Stomach (tissue), 8 donors: ENCODE measurements at regions not wholly inside any gene's neighbourhood (a gene's known extent, or its start where the extent isn't known, plus 50 kb on each side); places are given as distances from the start of the nearest gene placed in this dataset.

ENCODE experiments used
- DNase-seq, 2 donors: peaks; one replicate each; pipeline versions ENCODE4 v3.0.0 to v3.0.0-alpha.2; 2013 to 2019
- H3K27ac ChIP-seq, 5 donors: fragments of 200-600 bp in 4 of 5; sonication (generic) in 4 of 5; one replicate each; pipeline ENCODE4 v1.5.1; 2013 to 2019; ENCODE audit warnings: mild to moderate bottlenecking in 1 of 5, moderate library complexity in 1 of 5
- H3K27me3 ChIP-seq, 3 donors: fragments of 200-600 bp; sonication (generic); one replicate each; pipeline ENCODE4 v1.5.1; 2017 to 2019; ENCODE audit warnings: mixed run types in 1 of 3
- H3K36me3 ChIP-seq, 4 donors: fragments of 200-600 bp; sonication (generic); 1 replicate in 3 of 4; 2 replicates in 1 of 4; pipeline ENCODE4 v1.5.1; 2016 to 2019
- H3K4me1 ChIP-seq, 4 donors: fragments of 200-600 bp; sonication (generic); one replicate each; pipeline ENCODE4 v1.5.1; 2016 to 2019
- H3K4me3 ChIP-seq, 4 donors: fragments of 200-600 bp; sonication (generic) in 3 of 4; one replicate each; pipeline ENCODE4 v1.5.1; 2016 to 2019; ENCODE audit warnings: mild to moderate bottlenecking in 1 of 4
- H3K9me3 ChIP-seq, 4 donors: fragments of 200-600 bp; sonication (generic); one replicate each; pipeline ENCODE4 v1.5.1; 2016 to 2019
- EP300 ChIP-seq: sonication (generic); formaldehyde crosslinking; IDR thresholded peaks from one replicate; pipeline ENCODE4 v1.6.1; 2017; ENCODE audit warnings: antibody characterized with exemption
- POLR2A ChIP-seq, 4 donors: fragments of 450-650 bp; IDR thresholded peaks; one replicate each; pipeline ENCODE4 v1.6.1; 2016; ENCODE audit warnings: antibody characterized with exemption in 4 of 4, control low read depth in 2 of 4, mild to moderate bottlenecking in 1 of 4, moderate library complexity in 1 of 4
- POLR2AphosphoS5 ChIP-seq, 3 donors: sonication (generic); formaldehyde crosslinking; IDR thresholded peaks; one replicate each; pipeline ENCODE4 v1.6.1; 2016; ENCODE audit warnings: antibody characterized with exemption in 3 of 3
- WGBS, 5 donors: extraction: QIAGEN DNeasy Blood & Tissue Kit in 3 of 5; methylation state at CpG; one replicate each; pipeline versions ENCODE4 v1.1.5 to v1.1.7; 2013 to 2018; 5-methylcytosine and 5-hydroxymethylcytosine counted together
- intact Hi-C: fragments of 100-400 bp; cut with DNase I; formaldehyde crosslinking; loops from one replicate; pipeline ENCODE4 v1.15.1; 2023; ENCODE audit warnings: low total_unique reads
- TF ChIP-seq, protein P1 (sequence below), 7 experiments: fragments of 450-650 bp in 4 of 7; fragments of 200-600 bp in 3 of 7; sonication (generic) in 3 of 7; IDR thresholded peaks; one replicate each; pipeline ENCODE4 v1.5.1; 2016 to 2019; ENCODE audit warnings: antibody characterized with exemption in 7 of 7, control low read depth in 2 of 7, mild to moderate bottlenecking in 1 of 7
- donor health status: healthy with polysubstance abuse.
- donor health status: Bipolar disorder and iron deficiency.
- donor health status: healthy.

DNA sequence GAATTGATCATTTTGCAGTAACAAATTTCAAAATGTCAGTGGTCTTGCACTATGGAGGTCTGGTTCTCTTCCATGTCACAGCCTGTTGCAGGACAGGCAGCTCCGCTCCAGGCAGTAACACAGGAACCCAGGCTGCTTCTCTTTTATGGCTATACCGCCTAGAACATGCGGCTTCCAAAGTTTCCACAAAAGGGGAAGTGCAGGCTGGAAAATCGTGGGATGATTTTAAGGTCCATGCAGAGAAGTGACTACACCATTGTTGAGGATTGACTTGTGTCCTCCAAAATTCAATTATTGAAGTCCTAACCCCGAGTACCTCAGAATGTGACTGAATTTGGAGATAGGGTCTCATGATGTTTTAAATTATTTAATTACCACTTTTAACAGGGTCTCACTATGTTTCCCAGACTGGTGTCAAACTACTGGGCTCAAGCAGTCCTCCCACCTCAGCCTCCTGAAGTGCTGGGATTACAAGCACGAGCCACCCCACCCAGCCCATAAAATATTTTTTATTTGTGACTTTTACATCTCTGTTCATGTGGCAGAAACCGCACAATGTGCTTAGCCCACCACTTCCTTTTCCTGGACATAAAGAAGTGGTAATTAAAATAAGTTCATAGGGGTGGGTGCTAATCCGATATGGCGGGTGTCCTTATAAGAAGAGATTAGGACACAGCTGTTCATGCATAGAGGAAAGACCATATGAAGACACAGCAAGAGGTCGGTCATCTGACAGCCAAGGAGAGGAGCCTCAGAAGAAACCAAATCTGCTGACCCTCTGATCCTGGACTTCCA is 279.2 kb upstream of the RPL38 start:
- 72 to 78% (median 74%) methylated on average over 10 of the region's 10 CpGs for WGBS, 5 donors
- peaks cover 0 to 15% (median 6%) of the 10 kb centered on the region in 3 donors for H3K27me3 ChIP-seq
- TF ChIP-seq EP300 = no peak
- TF ChIP-seq POLR2A (IDR thresholded peaks at IDR 0.05) = no peak
- TF ChIP-seq, protein P1, sequence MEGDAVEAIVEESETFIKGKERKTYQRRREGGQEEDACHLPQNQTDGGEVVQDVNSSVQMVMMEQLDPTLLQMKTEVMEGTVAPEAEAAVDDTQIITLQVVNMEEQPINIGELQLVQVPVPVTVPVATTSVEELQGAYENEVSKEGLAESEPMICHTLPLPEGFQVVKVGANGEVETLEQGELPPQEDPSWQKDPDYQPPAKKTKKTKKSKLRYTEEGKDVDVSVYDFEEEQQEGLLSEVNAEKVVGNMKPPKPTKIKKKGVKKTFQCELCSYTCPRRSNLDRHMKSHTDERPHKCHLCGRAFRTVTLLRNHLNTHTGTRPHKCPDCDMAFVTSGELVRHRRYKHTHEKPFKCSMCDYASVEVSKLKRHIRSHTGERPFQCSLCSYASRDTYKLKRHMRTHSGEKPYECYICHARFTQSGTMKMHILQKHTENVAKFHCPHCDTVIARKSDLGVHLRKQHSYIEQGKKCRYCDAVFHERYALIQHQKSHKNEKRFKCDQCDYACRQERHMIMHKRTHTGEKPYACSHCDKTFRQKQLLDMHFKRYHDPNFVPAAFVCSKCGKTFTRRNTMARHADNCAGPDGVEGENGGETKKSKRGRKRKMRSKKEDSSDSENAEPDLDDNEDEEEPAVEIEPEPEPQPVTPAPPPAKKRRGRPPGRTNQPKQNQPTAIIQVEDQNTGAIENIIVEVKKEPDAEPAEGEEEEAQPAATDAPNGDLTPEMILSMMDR (IDR thresholded peaks at IDR 0.05) = no peak
- no peak for TF ChIP-seq POLR2AphosphoS5 (IDR thresholded peaks at IDR 0.05)
- no peaks in the 10 kb centered on the region for H3K36me3 ChIP-seq
- intact Hi-C loops = no loop called here
- no peak overlapping the region for H3K4me3 ChIP-seq
- no peak for DNase-seq
- H3K9me3 ChIP-seq = peaks cover 0 to 25% (median 18%) of the 10 kb centered on the region in 4 donors
- H3K4me1 ChIP-seq = no peaks in the 10 kb centered on the region
- no peak overlapping the region for H3K27ac ChIP-seq

DNA sequence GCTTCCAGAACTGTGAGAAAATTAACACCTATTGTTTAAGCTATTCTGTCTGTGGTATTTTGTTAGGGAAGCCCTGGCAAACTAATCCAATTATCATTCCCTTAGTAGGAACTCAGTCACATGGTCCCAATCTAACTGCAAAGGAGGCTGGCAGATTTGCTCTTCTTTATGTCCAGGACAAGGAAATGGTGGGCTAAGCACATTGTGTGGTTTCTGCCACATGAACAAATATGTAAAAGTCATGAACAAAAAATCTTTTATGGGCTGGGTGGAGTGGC is 278.6 kb upstream of the RPL38 start:
- intact Hi-C loops = no loop called here
- H3K9me3 ChIP-seq = peaks cover 0 to 24% (median 15%) of the 10 kb centered on the region in 4 donors
- no peak for DNase-seq
- TF ChIP-seq POLR2A (IDR thresholded peaks at IDR 0.05) (no peak), EP300 (no peak), POLR2AphosphoS5 (IDR thresholded peaks at IDR 0.05) (no peak)
- TF ChIP-seq, protein P1 (IDR thresholded peaks at IDR 0.05) = no peak
- no peaks in the 10 kb centered on the region for H3K4me1 ChIP-seq
- H3K36me3 ChIP-seq = no peaks in the 10 kb centered on the region
- no peak overlapping the region for H3K27ac ChIP-seq
- peaks cover 0 to 17% (median under 1%) of the 10 kb centered on the region in 3 donors for H3K27me3 ChIP-seq
- no peak overlapping the region for H3K4me3 ChIP-seq

DNA sequence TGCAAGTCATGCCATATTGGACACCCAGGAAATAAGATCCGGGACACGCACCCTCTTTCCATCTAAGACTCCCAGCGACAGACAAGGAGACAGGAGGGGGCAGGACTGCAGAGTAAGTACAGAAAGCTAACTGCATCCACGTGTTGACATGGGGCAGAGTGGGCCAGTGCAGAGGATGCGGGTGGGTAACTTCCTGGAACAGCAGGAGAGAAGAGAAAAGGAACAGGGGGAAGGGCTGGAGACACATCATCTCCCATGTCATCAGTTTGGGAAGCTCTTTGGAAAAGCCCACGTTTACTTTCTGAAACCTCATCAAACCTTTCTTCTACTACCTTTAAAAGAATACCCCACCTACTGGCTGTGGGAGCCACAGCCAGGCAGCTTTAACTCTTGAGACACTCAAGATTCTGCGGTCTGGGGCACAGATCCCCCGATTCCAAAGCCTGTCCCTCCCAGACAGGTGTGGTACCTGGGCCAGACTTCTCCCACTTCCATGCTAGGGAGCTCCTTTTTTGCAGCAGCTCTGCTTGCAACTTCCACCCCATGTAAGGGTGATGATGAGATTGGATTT is 273.5 kb upstream of the RPL38 start:
- Histone ChIP-seq H3K27me3 (peaks cover 0 to 34% (median 4%) of the 10 kb centered on the region in 3 donors), H3K27ac (no peak overlapping the region), H3K4me1 (no peaks in the 10 kb centered on the region), H3K4me3 (no peak overlapping the region), H3K36me3 (no peaks in the 10 kb centered on the region), H3K9me3 (peaks cover 0 to 15% (median 11%) of the 10 kb centered on the region in 4 donors)
- no peak for DNase-seq
- TF ChIP-seq EP300 = no peak
- no peak for TF ChIP-seq POLR2A (IDR thresholded peaks at IDR 0.05)
- TF ChIP-seq POLR2AphosphoS5 (IDR thresholded peaks at IDR 0.05) = no peak
- TF ChIP-seq, protein P1 (IDR thresholded peaks at IDR 0.05) = no peak
- 34 to 42% (median 36%) methylated on average over 7 to 8 of the region's 8 CpGs for WGBS, 5 donors
- intact Hi-C loops = no loop called here

DNA sequence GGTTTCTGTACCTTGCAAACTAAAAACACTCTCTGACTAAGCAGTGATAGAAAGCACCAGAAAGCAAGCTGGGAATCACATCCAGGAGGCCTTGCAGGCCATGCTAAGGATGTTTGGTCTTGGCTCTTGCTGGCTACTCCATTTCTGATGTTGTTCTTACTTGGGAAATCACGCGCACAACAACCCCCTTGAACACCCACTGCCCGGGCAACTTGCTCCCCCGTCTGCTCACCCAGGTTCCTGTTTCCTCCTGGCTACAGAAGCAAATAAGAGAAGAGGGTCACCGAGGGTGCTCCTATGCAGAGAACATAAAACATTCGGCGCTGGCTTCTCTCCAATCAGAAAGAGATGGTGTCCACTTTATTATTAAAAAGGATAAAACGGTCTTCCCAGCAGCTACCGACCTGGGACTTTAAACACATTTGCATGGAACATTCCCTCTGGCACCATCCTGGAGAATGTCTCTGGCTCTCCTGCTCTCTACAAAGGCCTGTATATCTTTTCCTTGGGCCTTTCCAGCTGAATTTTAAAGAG is 271.2 kb upstream of the RPL38 start:
- Histone ChIP-seq H3K36me3 (no peaks in the 10 kb centered on the region), H3K9me3 (peaks cover 0 to 10% (median 8%) of the 10 kb centered on the region in 4 donors), H3K4me3 (no peak overlapping the region), H3K27ac (no peak overlapping the region), H3K4me1 (no peaks in the 10 kb centered on the region), H3K27me3 (peaks cover 0 to 38% (median 4%) of the 10 kb centered on the region in 3 donors)
- DNase-seq = no peak
- intact Hi-C loops = no loop called here
- TF ChIP-seq, protein P1 (IDR thresholded peaks at IDR 0.05) = no peak
- WGBS, 5 donors = 76 to 88% (median 84%) methylated on average over 9 of the region's 9 CpGs
